GM12873 (cell line): ENCODE measurements at regions not wholly inside any gene's neighbourhood (a gene's known extent, or its start where the extent isn't known, plus 50 kb on each side); places are given as distances from the start of the nearest gene placed in this dataset.
A peak's percentile ranks its signal among the peaks of the same experiment; 100 is the strongest.

Experiments
- TF ChIP-seq, protein P1 (sequence below): IDR thresholded peaks from 2 replicates; pipeline ENCODE4 v1.5.1; 2012; ENCODE audit warnings: low read depth, mild to moderate bottlenecking, moderate library complexity, low read length, control low read depth; ENCODE audit not compliant: insufficient read depth; ENCODE audit errors: missing control alignments

DNA sequence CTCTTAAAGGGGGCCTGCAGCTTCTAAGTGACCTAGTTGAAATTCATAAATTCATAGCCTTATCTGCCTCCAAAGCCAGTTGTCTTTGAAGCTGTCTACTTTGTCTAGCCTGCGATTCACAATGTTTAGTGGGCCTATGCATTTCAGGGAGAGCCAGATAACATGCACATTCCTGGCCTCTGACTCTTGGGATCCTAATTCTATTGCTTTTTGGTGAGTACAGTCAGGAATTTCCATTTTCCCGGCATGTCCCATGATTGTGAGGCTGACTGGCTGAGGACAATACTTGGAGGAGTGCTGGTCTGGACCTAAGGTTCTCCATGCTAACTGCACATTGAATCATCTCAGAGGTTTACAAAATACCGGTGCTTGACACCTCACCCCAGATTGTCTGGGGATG lies 155.0 kb downstream of the MSL3 start:
- TF ChIP-seq, protein P1, sequence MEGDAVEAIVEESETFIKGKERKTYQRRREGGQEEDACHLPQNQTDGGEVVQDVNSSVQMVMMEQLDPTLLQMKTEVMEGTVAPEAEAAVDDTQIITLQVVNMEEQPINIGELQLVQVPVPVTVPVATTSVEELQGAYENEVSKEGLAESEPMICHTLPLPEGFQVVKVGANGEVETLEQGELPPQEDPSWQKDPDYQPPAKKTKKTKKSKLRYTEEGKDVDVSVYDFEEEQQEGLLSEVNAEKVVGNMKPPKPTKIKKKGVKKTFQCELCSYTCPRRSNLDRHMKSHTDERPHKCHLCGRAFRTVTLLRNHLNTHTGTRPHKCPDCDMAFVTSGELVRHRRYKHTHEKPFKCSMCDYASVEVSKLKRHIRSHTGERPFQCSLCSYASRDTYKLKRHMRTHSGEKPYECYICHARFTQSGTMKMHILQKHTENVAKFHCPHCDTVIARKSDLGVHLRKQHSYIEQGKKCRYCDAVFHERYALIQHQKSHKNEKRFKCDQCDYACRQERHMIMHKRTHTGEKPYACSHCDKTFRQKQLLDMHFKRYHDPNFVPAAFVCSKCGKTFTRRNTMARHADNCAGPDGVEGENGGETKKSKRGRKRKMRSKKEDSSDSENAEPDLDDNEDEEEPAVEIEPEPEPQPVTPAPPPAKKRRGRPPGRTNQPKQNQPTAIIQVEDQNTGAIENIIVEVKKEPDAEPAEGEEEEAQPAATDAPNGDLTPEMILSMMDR: no peak

DNA sequence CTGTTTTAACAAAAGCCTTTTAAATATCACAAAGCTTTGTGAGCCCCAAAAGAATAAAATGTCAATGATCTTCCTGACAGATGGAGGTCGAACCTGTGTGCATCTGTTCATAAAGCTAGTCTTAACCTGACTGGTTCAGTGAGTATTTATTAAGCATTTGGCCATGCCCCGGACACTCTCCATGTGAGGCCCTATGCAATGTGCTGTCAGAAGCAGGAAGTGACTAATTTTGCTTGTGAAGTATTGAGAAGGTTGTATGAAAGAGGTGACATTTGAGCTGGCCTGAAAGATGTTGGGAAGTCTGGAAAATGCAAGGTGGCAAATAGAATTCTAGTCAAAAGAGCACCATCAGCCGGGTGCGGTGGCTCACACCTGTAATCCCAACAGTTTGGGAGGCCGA lies 171.4 kb downstream of the MSL3 start:
- TF ChIP-seq, protein P1: no peak

DNA sequence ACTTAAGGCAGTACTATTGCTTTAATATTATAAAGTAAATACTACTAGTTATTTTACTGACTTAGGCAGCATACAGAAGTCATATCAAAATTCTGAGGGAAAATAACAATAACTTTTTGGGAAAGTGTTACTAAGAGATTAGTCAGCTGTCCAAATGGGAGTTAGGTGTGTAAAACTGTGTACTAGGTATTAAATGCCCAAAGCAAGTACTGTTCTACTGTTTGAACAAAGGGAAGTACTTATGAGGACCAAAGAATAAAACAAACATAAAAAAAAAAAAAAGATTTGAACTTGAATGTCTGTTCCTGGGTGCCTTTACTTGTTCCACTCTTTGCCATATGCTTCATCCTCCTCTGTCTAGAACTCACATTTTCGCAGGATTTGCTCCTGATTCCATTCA lies 174.4 kb downstream of the MSL3 start:
- TF ChIP-seq, protein P1: no peak

DNA sequence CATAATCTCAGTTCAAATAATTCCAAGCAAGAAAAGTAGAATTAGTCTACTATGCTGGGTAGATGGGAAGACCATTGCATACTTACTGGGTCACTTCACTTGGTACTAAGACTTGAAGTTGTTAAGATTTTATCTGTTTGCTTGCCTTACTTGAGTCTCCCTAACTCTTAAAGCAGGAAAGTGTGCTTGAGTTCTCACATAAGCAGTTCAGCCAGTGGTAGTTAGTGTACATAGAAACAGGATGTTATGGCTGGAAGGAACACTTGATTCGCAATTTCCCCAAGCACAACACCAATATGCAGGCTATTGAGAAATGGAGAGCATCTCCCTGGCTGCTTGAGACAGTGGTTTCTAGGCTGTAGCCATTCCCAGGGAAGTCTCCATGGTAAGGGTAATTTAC lies 176.1 kb downstream of the MSL3 start:
- TF ChIP-seq, protein P1: no peak

DNA sequence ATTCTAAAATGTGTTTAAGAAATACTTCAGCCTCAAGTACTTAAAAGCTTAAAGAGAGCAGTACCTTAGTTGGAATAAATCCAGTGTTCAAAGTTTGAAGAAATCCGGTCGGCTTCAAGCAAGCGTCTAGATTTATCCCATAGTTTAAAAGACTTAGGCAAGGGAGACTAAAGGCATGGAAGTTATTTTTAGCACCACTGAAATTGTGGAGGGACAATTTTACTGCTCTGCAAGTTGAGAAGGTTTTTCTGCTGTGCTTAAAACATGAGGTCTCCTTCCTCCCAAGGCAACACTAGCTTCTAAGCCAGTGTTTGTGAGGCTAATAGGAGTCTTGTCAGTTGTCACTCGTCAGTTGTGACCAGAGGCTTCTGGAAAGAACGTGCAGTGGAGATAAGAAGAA lies 183.5 kb downstream of the MSL3 start:
- TF ChIP-seq, protein P1: no peak

GRCh38 chrX:11944501-11944900 lies 186.5 kb downstream of the MSL3 start:
- TF ChIP-seq, protein P1: peak; percentile 68

- TF ChIP-seq, protein P1: no peak
Measured at GRCh38 chrX:11949291-11949690, 189.0 kb upstream of the FRMPD4 start.
